HCT116 (cell line): ENCODE measurements at regions not wholly inside any gene's neighbourhood (a gene's known extent, or its start where the extent isn't known, plus 50 kb on each side); places are given as distances from the start of the nearest gene placed in this dataset.

Experiments
- ATAC-seq: fragments of 200-7000 bp; cut with Tn5 transposase; 2 replicates; pipeline ENCODE4 v1.9.1; 2020; ENCODE audit warnings: mild to moderate bottlenecking, moderate library complexity
- BruUV-seq: library from RNA; stranded (reverse); fragments of 400-500 nt; replicated peaks from 2 replicates; lab custom pipeline; 2021; lab: Mats Ljungman, UMichigan
- CTCF ChIA-PET: fragments of 300-600 bp; sonication (Branson Sonifier 250); formaldehyde crosslinking; loops from one replicate; lab custom pipeline; 2021; ENCODE audit warnings: antibody characterized with exemption; lab: Charles Lee
- POLR2A ChIA-PET: fragments of 300-600, 350-600 bp; sonication (Branson Sonifier 250); formaldehyde crosslinking; loops from one replicate; lab custom pipeline; 2021; ENCODE audit warnings: antibody characterized with exemption; lab: Charles Lee
- RAD21 ChIA-PET, 2 experiments: fragments of 300-600 bp; sonication (Branson Sonifier 250); formaldehyde crosslinking; loops; one replicate each; lab custom pipeline; 2023; ENCODE audit warnings: low total read pairs in 2 of 2; ENCODE audit not compliant: uncharacterized antibody in 2 of 2, unreplicated experiment in 2 of 2, low non-redundant PET in 1 of 2; lab: Charles Lee
- DNase-seq: peaks from one replicate; pipeline ENCODE4 v3.0.0-alpha.2; 2010; ENCODE audit warnings: low read depth, low spot score
- H2AFZ ChIP-seq: fragments of 200-600 bp; shearing (Covaris generic), sonication (generic); 2 replicates; pipeline ENCODE4 v1.6.1; 2017; ENCODE audit warnings: low read depth, mixed run types, mixed read lengths, antibody characterized with exemption, low read length; ENCODE audit not compliant: poor library complexity, severe bottlenecking
- H3K27ac ChIP-seq: 2 replicates; pipeline ENCODE4 v1.5.1; 2012; ENCODE audit warnings: low read depth, low read length
- H3K27me3 ChIP-seq: fragments of 200-600 bp; sonication (generic); 2 replicates; pipeline ENCODE4 v1.6.1; 2016; ENCODE audit warnings: mixed run types, low read length, mixed read lengths; ENCODE audit not compliant: insufficient read depth
- H3K36me3 ChIP-seq, 2 experiments: fragments of 200-500 bp in 1 of 2; fragments of 200-600 bp in 1 of 2; sonication (Bioruptor generic) in 1 of 2; sonication (generic) in 1 of 2; 2 replicates each; pipeline versions ENCODE4 v1.5.1 to v1.6.1; 2014 to 2016; ENCODE audit warnings: low read length in 2 of 2, inconsistent platforms in 1 of 2, mixed read lengths in 1 of 2, mixed run types in 1 of 2; ENCODE audit not compliant: insufficient read depth in 2 of 2, control insufficient read depth in 1 of 2
- H3K4me1 ChIP-seq, 2 experiments: fragments of 200-600 bp in 1 of 2; sonication (generic) in 1 of 2; 2 replicates each; pipeline versions ENCODE4 v1.5.1 to v1.6.1; 2012 to 2017; ENCODE audit warnings: low read length in 2 of 2, inconsistent platforms in 1 of 2, mild to moderate bottlenecking in 1 of 2, mixed read lengths in 1 of 2, mixed run types in 1 of 2, moderate library complexity in 1 of 2; ENCODE audit not compliant: insufficient read depth in 2 of 2, control insufficient read depth in 1 of 2
- H3K4me2 ChIP-seq: fragments of 200-600 bp; sonication (generic); 2 replicates; pipeline ENCODE4 v1.6.1; 2017; ENCODE audit warnings: mixed run types, low read length, mixed read lengths
- H3K4me3 ChIP-seq, 2 experiments: fragments of 200-600 bp in 1 of 2; sonication (generic) in 1 of 2; replicated peaks in 1 of 2; 2 replicates each; pipeline ENCODE4 v1.5.1; 2011 to 2016; ENCODE audit warnings: low read length in 2 of 2, control low read depth in 1 of 2, low read depth in 1 of 2, mild to moderate bottlenecking in 1 of 2, mixed read lengths in 1 of 2, mixed run types in 1 of 2
- H3K79me2 ChIP-seq: fragments of 200-600 bp; sonication (generic); 2 replicates; pipeline ENCODE4 v1.6.1; 2017; ENCODE audit warnings: mild to moderate bottlenecking, mixed run types, low read length, moderate library complexity, mixed read lengths; ENCODE audit not compliant: insufficient read depth
- H3K9ac ChIP-seq: fragments of 200-600 bp; sonication (generic); 2 replicates; pipeline ENCODE4 v1.6.1; 2016; ENCODE audit warnings: low read length, mixed read lengths
- H3K9me2 ChIP-seq: fragments of 200-600 bp; sonication (generic), shearing (Covaris generic); 2 replicates; pipeline ENCODE4 v1.6.1; 2017; ENCODE audit warnings: mixed run types, mild to moderate bottlenecking, moderate library complexity; ENCODE audit not compliant: insufficient read depth
- H3K9me3 ChIP-seq, 2 experiments: fragments of 200-500 bp in 1 of 2; fragments of 200-600 bp in 1 of 2; sonication (Bioruptor generic) in 1 of 2; sonication (generic) in 1 of 2; 2 replicates each; pipeline ENCODE4 v1.6.1; 2014 to 2017; ENCODE audit warnings: low read length in 2 of 2, mixed read lengths in 2 of 2, inconsistent platforms in 1 of 2, low read depth in 1 of 2, mild to moderate bottlenecking in 1 of 2, mixed run types in 1 of 2, moderate library complexity in 1 of 2; ENCODE audit not compliant: control insufficient read depth in 1 of 2, insufficient read depth in 1 of 2
- H4K20me1 ChIP-seq: fragments of 200-600 bp; sonication (generic), shearing (Covaris generic); 2 replicates; pipeline ENCODE4 v1.6.1; 2017; ENCODE audit warnings: mixed run types, mild to moderate bottlenecking, moderate library complexity; ENCODE audit not compliant: insufficient read depth
- ATF3 ChIP-seq: IDR thresholded peaks from 2 replicates; pipeline ENCODE4 v1.6.1; 2012
- CTCF ChIP-seq, 3 experiments: fragments of 200-600 bp in 1 of 3; sonication (generic) in 1 of 3; IDR thresholded peaks in 2 of 3; conservative IDR thresholded peaks in 1 of 3; 2 replicates each; pipeline ENCODE4 v1.5.1; 2012 to 2017; ENCODE audit warnings: low read depth in 2 of 3, low read length in 2 of 3, antibody characterized with exemption in 1 of 3, borderline replicate concordance in 1 of 3, control low read depth in 1 of 3, mild to moderate bottlenecking in 1 of 3, mixed read lengths in 1 of 3, mixed run types in 1 of 3, moderate library complexity in 1 of 3; ENCODE audit not compliant: insufficient read depth in 1 of 3
- ELF1 ChIP-seq: IDR thresholded peaks from 2 replicates; pipeline ENCODE4 v1.6.1; 2012; ENCODE audit warnings: low read depth, borderline replicate concordance
- EZH2 ChIP-seq: fragments of 200-600 bp; sonication (generic); IDR thresholded peaks from 2 replicates; pipeline ENCODE4 v1.6.1; 2017; ENCODE audit warnings: antibody characterized with exemption, mixed run types
- EZH2phosphoT487 ChIP-seq: fragments of 200-600 bp; IDR thresholded peaks from 2 replicates; pipeline ENCODE4 v1.6.1; 2018; ENCODE audit warnings: antibody characterized with exemption, borderline replicate concordance
- FOSL1 ChIP-seq: IDR thresholded peaks from 2 replicates; pipeline ENCODE4 v1.6.1; 2012; ENCODE audit warnings: low read depth
- JUND ChIP-seq: IDR thresholded peaks from 2 replicates; pipeline ENCODE4 v1.6.1; 2012
- POLR2AphosphoS5 ChIP-seq: IDR thresholded peaks from 2 replicates; pipeline ENCODE4 v1.6.1; 2011; ENCODE audit warnings: mild to moderate bottlenecking, low read depth, low read length, moderate library complexity
- RAD21 ChIP-seq: IDR thresholded peaks from 2 replicates; pipeline ENCODE4 v1.6.1; 2012; ENCODE audit warnings: low read depth, mild to moderate bottlenecking
- REST ChIP-seq: IDR thresholded peaks from 2 replicates; pipeline ENCODE4 v1.6.1; 2012; ENCODE audit warnings: low read depth
- SIN3A ChIP-seq: IDR thresholded peaks from 2 replicates; pipeline ENCODE4 v1.6.1; 2012; ENCODE audit warnings: low read depth
- YY1 ChIP-seq: IDR thresholded peaks from 2 replicates; pipeline ENCODE4 v1.6.1; 2011; ENCODE audit warnings: low read length, low read depth, moderate library complexity, mild to moderate bottlenecking; ENCODE audit not compliant: insufficient replicate concordance; ENCODE audit errors: extremely low read depth
- ZFX ChIP-seq: fragments of 450-650 bp; IDR thresholded peaks from 2 replicates; pipeline ENCODE4 v1.6.1; 2017
- ZNF274 ChIP-seq: fragments of 200-500 bp; sonication (Bioruptor generic); IDR thresholded peaks from 2 replicates; pipeline ENCODE4 v1.6.1; 2014; ENCODE audit warnings: mild to moderate bottlenecking, low read depth, low read length, inconsistent platforms
- intact Hi-C: fragments of 100-400 bp; cut with micrococcal nuclease; formaldehyde crosslinking; loops from 2 replicates; pipeline ENCODE4 v1.10.0; 2022
- TF ChIP-seq, protein P1 (sequence below): IDR thresholded peaks from 2 replicates; pipeline ENCODE4 v1.6.1; 2012

DNA sequence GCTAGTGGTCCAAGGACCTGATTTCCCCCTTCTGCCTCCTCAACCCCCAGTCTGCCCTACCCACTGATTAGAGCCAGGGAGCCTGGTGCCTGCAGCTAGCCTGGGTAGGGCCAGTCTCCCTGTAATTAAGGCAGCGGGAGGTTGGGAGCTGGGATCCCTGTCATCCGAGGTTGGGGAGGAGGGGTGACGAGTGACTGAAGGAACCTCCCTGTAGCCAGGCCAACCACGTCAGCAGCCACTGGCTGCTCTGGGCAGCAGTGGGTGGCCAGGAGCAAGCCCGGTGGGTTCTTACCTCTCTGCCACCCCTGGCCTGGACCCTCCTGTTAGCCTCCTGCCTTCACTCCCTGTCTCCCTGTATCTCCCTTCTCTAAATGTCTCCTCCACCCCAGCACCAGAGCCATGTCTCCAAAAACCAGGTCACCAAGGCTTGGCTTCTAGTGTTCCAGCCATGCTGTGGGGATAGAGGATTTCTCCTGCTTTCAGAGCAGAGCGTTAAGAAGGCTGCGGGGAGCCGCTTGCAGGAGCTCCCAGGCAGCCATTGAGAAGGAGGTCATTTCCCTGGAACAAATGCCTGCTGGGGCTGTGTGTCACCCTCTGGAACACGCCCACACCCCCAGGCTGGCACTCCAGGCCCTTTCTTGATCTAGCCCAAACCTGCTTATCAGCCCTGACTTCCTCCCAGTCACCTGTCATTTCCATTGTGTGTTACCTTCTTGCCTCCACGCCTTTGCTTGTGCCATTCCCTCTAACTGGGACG is 65.0 kb upstream of the GGTA1 start:
- ATAC-seq (peak; percentile 57), DNase-seq (no peak)
- no peak overlapping the region for H3K4me3 ChIP-seq
- intact Hi-C loops, result no loop called here
- no peaks in the 10 kb centered on the region for H3K27me3 ChIP-seq
- no peak overlapping the region for H3K9ac ChIP-seq
- TF ChIP-seq FOSL1 (no peak), YY1 (no peak), POLR2AphosphoS5 (no peak), RAD21 (no peak), ATF3 (no peak), ELF1 (no peak), CTCF (IDR thresholded peaks at IDR 0.05 in 2 of 3, conservative IDR thresholded peaks at IDR 0.05 in 1 of 3; ENCODE audit: borderline replicate concordance in 1 of 3, insufficient read depth in 1 of 3, low read depth in 2 of 3, low read length in 2 of 3) (no peak), REST (no peak), JUND (no peak), ZNF274 (no peak), ZFX (no peak), EZH2phosphoT487 (no peak), SIN3A (no peak), EZH2 (no peak)
- TF ChIP-seq, protein P1, sequence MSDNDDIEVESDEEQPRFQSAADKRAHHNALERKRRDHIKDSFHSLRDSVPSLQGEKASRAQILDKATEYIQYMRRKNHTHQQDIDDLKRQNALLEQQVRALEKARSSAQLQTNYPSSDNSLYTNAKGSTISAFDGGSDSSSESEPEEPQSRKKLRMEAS, result no peak
- H3K27ac ChIP-seq, result no peak overlapping the region
- H3K9me3 ChIP-seq, result no peaks in the 10 kb centered on the region
- ChIA-PET RAD21 (no interaction called here), POLR2A (no interaction called here), CTCF (interaction anchor here (0.8 kb wide), 1 partner anchor 32 kb away, joined by 3 read pairs; no protein-coding TSS in a partner anchor)
- H3K4me1 ChIP-seq, result peaks cover 3 to 19% of the 10 kb centered on the region in 2 experiments; a peak in 2 of 4 replicates
- H3K4me2 ChIP-seq, result 0 out of 2 replicates have a peak overlapping the region, but pooled peaks have one; percentile 18
- no peaks in the 10 kb centered on the region for H4K20me1 ChIP-seq
- H3K36me3 ChIP-seq, result no peaks in the 10 kb centered on the region
- H3K79me2 ChIP-seq, result no peaks in the 10 kb centered on the region
- no TSS peak for BruUV-seq
- H3K9me2 ChIP-seq, result no peaks in the 10 kb centered on the region
- H2AFZ ChIP-seq, result no peak overlapping the region
